ENCODE measurements at regions not wholly inside any gene's neighbourhood (a gene's known extent, or its start where the extent isn't known, plus 50 kb on each side); places are given as distances from the start of the nearest gene placed in this dataset.

DNA sequence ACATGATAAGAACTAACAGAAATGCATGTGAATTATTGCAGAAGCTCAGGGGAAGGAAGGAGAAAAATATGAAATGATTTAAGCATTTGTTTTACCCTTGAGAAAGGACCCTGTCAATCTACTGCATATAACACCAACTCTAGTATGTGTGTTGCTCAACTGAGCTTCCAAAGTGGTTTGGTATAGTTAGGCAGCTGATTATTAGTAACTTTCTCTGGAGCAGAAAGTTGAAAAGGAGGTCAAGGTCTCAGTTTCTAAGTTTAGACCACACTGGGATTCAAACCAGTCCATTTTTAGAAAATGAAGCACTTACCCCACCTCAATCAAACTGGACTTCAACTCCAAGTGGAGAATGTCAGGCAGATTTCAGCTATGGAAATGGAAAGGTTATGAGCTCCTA, 123.3 kb upstream of the CDC42EP3 start:
- no peak for TF ChIP-seq CTCF (IDR thresholded peaks at IDR 0.05; ENCODE audit: unreplicated experiment)
- Mint-ChIP-seq H3K9me3 (ENCODE audit: unreplicated experiment) (no peaks in the 10 kb centered on the region), H3K36me3 (ENCODE audit: low read depth, unreplicated experiment) (no peaks in the 10 kb centered on the region), H3K27ac (ENCODE audit: unreplicated experiment) (no peak overlapping the region), H3K27me3 (ENCODE audit: unreplicated experiment) (peaks cover 4% of the 10 kb centered on the region), H3K4me3 (ENCODE audit: unreplicated experiment) (no peak overlapping the region), H3K4me1 (ENCODE audit: unreplicated experiment) (peaks cover 14% of the 10 kb centered on the region)
- no peak for DNase-seq (ENCODE audit: low spot score)

DNA sequence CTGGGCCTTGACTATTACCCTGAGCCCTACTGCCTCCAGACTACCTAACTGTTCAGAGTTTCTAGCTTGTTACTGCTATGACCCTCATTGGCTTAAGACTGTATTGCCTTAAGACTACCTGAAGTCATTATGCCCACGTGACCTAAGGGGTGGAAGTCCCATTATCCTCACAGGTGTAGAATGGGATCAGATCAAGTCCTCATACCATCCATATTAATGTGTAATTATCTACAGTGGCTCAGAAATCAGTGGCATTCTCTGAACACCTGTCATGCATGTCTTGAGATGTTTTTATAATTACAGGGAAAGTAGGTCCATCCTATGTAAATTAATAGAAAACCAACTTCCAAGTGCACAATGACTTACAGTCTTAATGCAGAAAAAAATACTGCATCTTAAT, 124.0 kb upstream of the CDC42EP3 start:
- no peaks in the 10 kb centered on the region for H3K36me3 Mint-ChIP-seq (ENCODE audit: low read depth, unreplicated experiment)
- TF ChIP-seq CTCF (IDR thresholded peaks at IDR 0.05; ENCODE audit: unreplicated experiment) = no peak
- no peak overlapping the region for H3K4me3 Mint-ChIP-seq (ENCODE audit: unreplicated experiment)
- H3K27ac Mint-ChIP-seq (ENCODE audit: unreplicated experiment) = no peak overlapping the region
- H3K27me3 Mint-ChIP-seq (ENCODE audit: unreplicated experiment) = peaks cover 4% of the 10 kb centered on the region
- DNase-seq (ENCODE audit: low spot score) = no peak
- peaks cover 14% of the 10 kb centered on the region for H3K4me1 Mint-ChIP-seq (ENCODE audit: unreplicated experiment)
- H3K9me3 Mint-ChIP-seq (ENCODE audit: unreplicated experiment) = no peaks in the 10 kb centered on the region

- Mint-ChIP-seq H3K9me3 (ENCODE audit: unreplicated experiment) (no peaks in the 10 kb centered on the region), H3K36me3 (ENCODE audit: low read depth, unreplicated experiment) (no peaks in the 10 kb centered on the region), H3K4me3 (ENCODE audit: unreplicated experiment) (no peak overlapping the region), H3K4me1 (ENCODE audit: unreplicated experiment) (peaks cover 14% of the 10 kb centered on the region), H3K27me3 (ENCODE audit: unreplicated experiment) (peaks cover 4% of the 10 kb centered on the region), H3K27ac (ENCODE audit: unreplicated experiment) (no peak overlapping the region)
- TF ChIP-seq CTCF (IDR thresholded peaks at IDR 0.05; ENCODE audit: unreplicated experiment) = no peak
- no peak for DNase-seq (ENCODE audit: low spot score)
Observed at GRCh38 chr2:37795938-37796337, 124.5 kb upstream of the CDC42EP3 start.

DNA sequence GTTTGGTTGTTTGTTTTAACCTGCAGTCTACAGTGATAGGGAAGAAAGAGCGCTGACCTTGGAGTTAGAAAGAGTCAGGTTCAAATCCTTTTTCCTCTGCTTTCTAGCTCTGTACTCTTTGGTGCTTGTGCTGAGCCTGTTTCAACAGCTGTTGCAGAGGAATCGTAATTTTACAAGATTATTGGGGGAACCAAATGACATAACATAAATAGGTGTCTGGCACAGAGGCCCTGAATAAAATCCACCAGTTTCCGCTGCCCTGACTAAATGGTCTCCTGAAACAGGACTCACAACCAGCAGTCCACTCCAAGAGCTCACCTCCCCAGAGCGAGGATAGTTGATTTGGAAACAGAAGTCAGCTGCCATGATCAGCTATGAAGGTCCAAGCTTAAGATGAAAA, 125.0 kb upstream of the CDC42EP3 start:
- TF ChIP-seq CTCF (IDR thresholded peaks at IDR 0.05; ENCODE audit: unreplicated experiment) = no peak
- peaks cover 14% of the 10 kb centered on the region for H3K4me1 Mint-ChIP-seq (ENCODE audit: unreplicated experiment)
- H3K9me3 Mint-ChIP-seq (ENCODE audit: unreplicated experiment) = no peaks in the 10 kb centered on the region
- no peak for DNase-seq (ENCODE audit: low spot score)
- H3K27ac Mint-ChIP-seq (ENCODE audit: unreplicated experiment) = no peak overlapping the region
- no peaks in the 10 kb centered on the region for H3K36me3 Mint-ChIP-seq (ENCODE audit: low read depth, unreplicated experiment)
- peaks cover 4% of the 10 kb centered on the region for H3K27me3 Mint-ChIP-seq (ENCODE audit: unreplicated experiment)
- H3K4me3 Mint-ChIP-seq (ENCODE audit: unreplicated experiment) = no peak overlapping the region

DNA sequence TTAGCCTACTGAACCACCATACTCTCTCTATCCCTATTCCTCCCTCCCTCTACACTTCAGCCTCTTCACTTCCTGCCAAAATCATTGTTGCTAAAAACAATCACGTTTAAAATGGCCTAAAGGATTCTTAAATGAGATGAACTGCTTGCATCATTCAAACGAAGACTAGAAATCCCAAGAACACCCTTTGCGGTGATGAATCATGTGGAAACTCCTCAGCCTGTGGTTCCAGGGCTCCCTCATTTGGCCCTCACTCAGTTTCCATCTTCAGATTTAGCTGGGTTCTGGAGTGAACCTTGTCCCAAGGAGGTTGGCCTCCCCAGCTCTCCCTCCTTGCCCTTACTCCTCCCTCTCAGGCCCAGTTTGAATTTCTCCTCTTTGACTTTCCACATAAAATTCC, 125.6 kb upstream of the CDC42EP3 start:
- Mint-ChIP-seq H3K36me3 (ENCODE audit: low read depth, unreplicated experiment) (no peaks in the 10 kb centered on the region), H3K27me3 (ENCODE audit: unreplicated experiment) (peaks cover 4% of the 10 kb centered on the region), H3K4me3 (ENCODE audit: unreplicated experiment) (no peak overlapping the region), H3K4me1 (ENCODE audit: unreplicated experiment) (peaks cover 14% of the 10 kb centered on the region), H3K9me3 (ENCODE audit: unreplicated experiment) (no peaks in the 10 kb centered on the region), H3K27ac (ENCODE audit: unreplicated experiment) (no peak overlapping the region)
- DNase-seq (ENCODE audit: low spot score) = no peak
- no peak for TF ChIP-seq CTCF (IDR thresholded peaks at IDR 0.05; ENCODE audit: unreplicated experiment)
